CD4-positive, alpha-beta T cell (primary cell): ENCODE measurements at regions not wholly inside any gene's neighbourhood (a gene's known extent, or its start where the extent isn't known, plus 50 kb on each side); places are given as distances from the start of the nearest gene placed in this dataset.

Experiments
- ATAC-seq: fragments of 200-7000 bp; cut with Tn5 transposase; one replicate; pipeline ENCODE4 v1.10.0; 2022; ENCODE audit warnings: mild to moderate bottlenecking; ENCODE audit not compliant: poor library complexity
- CTCF ChIA-PET: fragments of 350-600 bp; sonication (Branson Sonifier 250); formaldehyde crosslinking; loops from one replicate; lab custom pipeline; 2021; ENCODE audit warnings: antibody characterized with exemption, inconsistent platforms; lab: Charles Lee
- POLR2A ChIA-PET: fragments of 350-600 bp; sonication (Branson Sonifier 250); formaldehyde crosslinking; loops from one replicate; lab custom pipeline; 2021; ENCODE audit warnings: antibody characterized with exemption, inconsistent platforms; lab: Charles Lee
- DNase-seq, 14 experiments: peaks; one replicate each; pipeline ENCODE4 v3.0.0-alpha.2; 2013 to 2020; ENCODE audit warnings: mixed read lengths in 2 of 14
- H3K27ac ChIP-seq, 2 donors: one replicate each; pipeline versions ENCODE4 v1.5.1 to v1.7.0; 2013; ENCODE audit warnings: low read length in 2 of 2, low read depth in 1 of 2, mild to moderate bottlenecking in 1 of 2
- H3K27me3 ChIP-seq, 2 experiments: 1 replicate in 1 of 2; 2 replicates in 1 of 2; pipeline versions ENCODE4 v1.6.1 to v1.7.0; 2013; ENCODE audit warnings: low read length in 2 of 2, control low read depth in 1 of 2, mild to moderate bottlenecking in 1 of 2, moderate library complexity in 1 of 2; ENCODE audit not compliant: insufficient read depth in 2 of 2, control insufficient read depth in 1 of 2
- H3K36me3 ChIP-seq: one replicate; pipeline ENCODE4 v1.6.1; 2013; ENCODE audit warnings: low read length, control low read depth; ENCODE audit not compliant: insufficient read depth
- H3K4me1 ChIP-seq: one replicate; pipeline ENCODE4 v1.6.1; 2013; ENCODE audit warnings: low read length, control low read depth; ENCODE audit not compliant: insufficient read depth
- H3K4me3 ChIP-seq: one replicate; pipeline ENCODE4 v1.5.1; 2013; ENCODE audit warnings: mild to moderate bottlenecking, low read length, moderate library complexity
- H3K9me3 ChIP-seq, 2 experiments: 1 replicate in 1 of 2; 2 replicates in 1 of 2; pipeline versions ENCODE4 v1.6.1 to v1.7.0; 2013; ENCODE audit warnings: low read length in 2 of 2, mild to moderate bottlenecking in 2 of 2, control low read depth in 1 of 2, moderate library complexity in 1 of 2; ENCODE audit not compliant: control insufficient read depth in 1 of 2, insufficient read depth in 1 of 2
- H3K27ac Mint-ChIP-seq: one replicate; pipeline ENCODE4 v1.8.0; 2020; ENCODE audit warnings: mixed read lengths
- H3K27me3 Mint-ChIP-seq: one replicate; pipeline ENCODE4 v1.8.0; 2021; ENCODE audit warnings: mixed read lengths
- H3K36me3 Mint-ChIP-seq: one replicate; pipeline ENCODE4 v1.8.0; 2021; ENCODE audit warnings: low read depth, mixed read lengths
- H3K4me1 Mint-ChIP-seq: one replicate; pipeline ENCODE4 v1.8.0; 2021; ENCODE audit warnings: low read depth, mixed read lengths
- H3K4me3 Mint-ChIP-seq: one replicate; pipeline ENCODE4 v1.8.0; 2020; ENCODE audit warnings: mild to moderate bottlenecking, mixed read lengths
- H3K9me3 Mint-ChIP-seq: one replicate; pipeline ENCODE4 v1.8.0; 2020; ENCODE audit warnings: mixed read lengths
- intact Hi-C, 2 experiments: fragments of 100-400 bp; cut with DNase I in 1 of 2; cut with micrococcal nuclease in 1 of 2; formaldehyde crosslinking; loops; one replicate each; pipeline versions ENCODE4 v1.15.1 to v1.9.0; 2023 to 2025; cut with DNase I, micrococcal nuclease
- TF ChIP-seq, protein P1 (sequence below): fragments of 200-600 bp; IDR thresholded peaks from one replicate; pipeline ENCODE4 v1.8.0; 2022; ENCODE audit warnings: antibody characterized with exemption, mild to moderate bottlenecking

DNA sequence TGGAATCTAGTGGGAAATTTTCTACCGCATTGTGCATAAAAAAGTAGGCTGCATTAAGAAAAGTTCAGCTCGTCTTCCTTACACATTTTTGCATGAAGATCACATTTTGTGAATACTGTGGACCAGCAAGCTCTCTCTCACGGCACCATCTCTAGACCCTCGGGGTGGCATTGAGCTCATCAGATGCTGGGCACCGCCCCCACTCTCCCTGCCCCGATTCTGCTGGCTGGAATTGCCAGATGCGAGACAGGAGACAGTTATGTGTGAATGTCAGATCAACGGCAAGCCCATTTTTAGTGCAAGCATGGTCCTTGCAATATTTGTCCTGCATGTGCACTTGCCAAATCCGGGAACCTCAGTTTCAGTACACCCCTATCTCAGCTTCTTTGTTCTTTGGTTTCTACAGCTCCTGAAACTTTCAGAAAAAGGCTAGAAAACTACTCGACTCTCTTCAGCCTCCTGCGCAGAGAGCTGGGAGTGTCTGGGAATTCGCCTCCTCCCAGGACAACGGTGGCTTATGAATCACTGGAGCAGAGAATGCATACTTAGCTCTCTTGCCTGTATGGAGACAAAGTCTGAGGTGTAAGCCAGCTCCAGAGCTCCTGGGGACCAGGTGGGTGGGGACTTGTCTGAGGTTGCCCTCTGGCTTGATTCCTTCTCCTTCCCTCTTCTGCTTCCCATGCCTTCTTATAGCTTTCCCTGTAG is 285.2 kb upstream of the ATP10A start:
- peaks cover 0 to 7% of the 10 kb centered on the region in 2 experiments for H3K9me3 ChIP-seq
- peaks cover 4% of the 10 kb centered on the region for H3K9me3 Mint-ChIP-seq
- H3K4me3 ChIP-seq: no peak overlapping the region
- no peak overlapping the region for H3K27ac Mint-ChIP-seq
- no peaks in the 10 kb centered on the region for H3K4me1 ChIP-seq
- H3K4me1 Mint-ChIP-seq: no peaks in the 10 kb centered on the region
- H3K36me3 ChIP-seq: no peaks in the 10 kb centered on the region
- DNase-seq (no peak), ATAC-seq (no peak)
- CTCF ChIA-PET: no interaction called here
- no peak overlapping the region for H3K4me3 Mint-ChIP-seq
- H3K27me3 ChIP-seq: no peaks in the 10 kb centered on the region
- peaks cover 31% of the 10 kb centered on the region for H3K27me3 Mint-ChIP-seq
- H3K36me3 Mint-ChIP-seq: no peaks in the 10 kb centered on the region
- TF ChIP-seq, protein P1, sequence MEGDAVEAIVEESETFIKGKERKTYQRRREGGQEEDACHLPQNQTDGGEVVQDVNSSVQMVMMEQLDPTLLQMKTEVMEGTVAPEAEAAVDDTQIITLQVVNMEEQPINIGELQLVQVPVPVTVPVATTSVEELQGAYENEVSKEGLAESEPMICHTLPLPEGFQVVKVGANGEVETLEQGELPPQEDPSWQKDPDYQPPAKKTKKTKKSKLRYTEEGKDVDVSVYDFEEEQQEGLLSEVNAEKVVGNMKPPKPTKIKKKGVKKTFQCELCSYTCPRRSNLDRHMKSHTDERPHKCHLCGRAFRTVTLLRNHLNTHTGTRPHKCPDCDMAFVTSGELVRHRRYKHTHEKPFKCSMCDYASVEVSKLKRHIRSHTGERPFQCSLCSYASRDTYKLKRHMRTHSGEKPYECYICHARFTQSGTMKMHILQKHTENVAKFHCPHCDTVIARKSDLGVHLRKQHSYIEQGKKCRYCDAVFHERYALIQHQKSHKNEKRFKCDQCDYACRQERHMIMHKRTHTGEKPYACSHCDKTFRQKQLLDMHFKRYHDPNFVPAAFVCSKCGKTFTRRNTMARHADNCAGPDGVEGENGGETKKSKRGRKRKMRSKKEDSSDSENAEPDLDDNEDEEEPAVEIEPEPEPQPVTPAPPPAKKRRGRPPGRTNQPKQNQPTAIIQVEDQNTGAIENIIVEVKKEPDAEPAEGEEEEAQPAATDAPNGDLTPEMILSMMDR: no peak
- intact Hi-C loops: no loop called here
- POLR2A ChIA-PET: no interaction called here
- no peak overlapping the region for H3K27ac ChIP-seq

DNA sequence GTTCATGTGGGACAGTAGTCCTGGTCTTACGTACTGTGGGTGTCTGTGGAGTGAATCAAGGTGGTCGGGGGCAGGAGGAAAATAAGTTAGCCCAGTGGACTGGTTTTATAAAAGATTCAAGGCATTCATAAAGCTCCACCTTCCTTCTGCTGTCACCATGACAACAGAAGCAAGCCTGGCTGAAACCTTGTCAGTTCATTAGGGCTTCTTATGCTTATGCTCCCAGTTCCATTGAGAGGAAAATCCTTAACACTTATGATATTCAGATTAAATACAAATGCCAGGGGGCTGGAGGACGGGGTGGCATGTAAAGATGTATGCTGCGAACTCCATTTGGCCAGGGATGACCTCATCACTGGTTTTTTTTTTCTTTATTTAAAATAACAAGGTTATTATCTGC is 283.1 kb upstream of the ATP10A start:
- Histone ChIP-seq H3K27ac (no peak overlapping the region), H3K4me1 (no peaks in the 10 kb centered on the region), H3K4me3 (no peak overlapping the region), H3K9me3 (peaks cover 0 to 7% of the 10 kb centered on the region in 2 experiments), H3K36me3 (no peaks in the 10 kb centered on the region), H3K27me3 (no peaks in the 10 kb centered on the region)
- TF ChIP-seq, protein P1: no peak
- ChIA-PET CTCF (no interaction called here), POLR2A (no interaction called here)
- ATAC-seq (no peak), DNase-seq (no peak)
- intact Hi-C loops: no loop called here
- H3K4me1 Mint-ChIP-seq: no peaks in the 10 kb centered on the region
- peaks cover 2% of the 10 kb centered on the region for H3K9me3 Mint-ChIP-seq
- H3K27me3 Mint-ChIP-seq: peaks cover 35% of the 10 kb centered on the region
- H3K4me3 Mint-ChIP-seq: no peak overlapping the region
- no peaks in the 10 kb centered on the region for H3K36me3 Mint-ChIP-seq
- H3K27ac Mint-ChIP-seq: no peak overlapping the region

DNA sequence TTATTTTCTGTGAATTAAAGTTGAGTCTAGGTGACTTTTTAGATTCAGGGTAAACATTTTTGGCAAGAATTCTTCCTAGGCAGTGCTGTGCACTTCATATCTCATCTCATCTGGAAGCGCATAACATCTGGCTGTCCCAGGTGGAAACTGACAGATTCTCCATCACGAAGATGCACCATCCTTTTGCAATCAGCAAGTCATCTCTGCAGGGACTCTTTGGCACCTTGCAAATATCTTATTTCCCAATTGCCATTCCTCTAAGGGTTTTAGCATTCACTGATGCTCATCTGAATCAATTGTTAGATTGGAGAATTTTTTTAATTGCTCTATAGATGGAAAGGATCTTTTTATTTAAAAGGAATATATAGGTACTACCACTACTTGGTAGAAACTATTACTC is 282.7 kb upstream of the ATP10A start:
- no peak for DNase-seq
- POLR2A ChIA-PET: no interaction called here
- H3K36me3 Mint-ChIP-seq: no peaks in the 10 kb centered on the region

More for the DNA sequence above, 282.7 kb upstream of the ATP10A start:
- Histone ChIP-seq H3K9me3 (peaks cover 0 to 7% of the 10 kb centered on the region in 2 experiments), H3K27ac (no peak overlapping the region), H3K36me3 (no peaks in the 10 kb centered on the region), H3K27me3 (no peaks in the 10 kb centered on the region), H3K4me1 (no peaks in the 10 kb centered on the region), H3K4me3 (no peak overlapping the region)
- TF ChIP-seq, protein P1: no peak
- no peak overlapping the region for H3K4me3 Mint-ChIP-seq
- H3K27ac Mint-ChIP-seq: no peak overlapping the region
- H3K4me1 Mint-ChIP-seq: no peaks in the 10 kb centered on the region
- intact Hi-C loops: no loop called here
- ATAC-seq: no peak
- peaks cover 2% of the 10 kb centered on the region for H3K9me3 Mint-ChIP-seq
- CTCF ChIA-PET: no interaction called here
- H3K27me3 Mint-ChIP-seq: peaks cover 35% of the 10 kb centered on the region
